CD1c-positive myeloid dendritic cell (primary cell): ENCODE measurements at regions not wholly inside any gene's neighbourhood (a gene's known extent, or its start where the extent isn't known, plus 50 kb on each side); places are given as distances from the start of the nearest gene placed in this dataset.

Experiments
- DNase-seq: peaks from one replicate; pipeline ENCODE4 v3.0.0-alpha.2; 2016; ENCODE audit errors: extremely low spot score

DNA sequence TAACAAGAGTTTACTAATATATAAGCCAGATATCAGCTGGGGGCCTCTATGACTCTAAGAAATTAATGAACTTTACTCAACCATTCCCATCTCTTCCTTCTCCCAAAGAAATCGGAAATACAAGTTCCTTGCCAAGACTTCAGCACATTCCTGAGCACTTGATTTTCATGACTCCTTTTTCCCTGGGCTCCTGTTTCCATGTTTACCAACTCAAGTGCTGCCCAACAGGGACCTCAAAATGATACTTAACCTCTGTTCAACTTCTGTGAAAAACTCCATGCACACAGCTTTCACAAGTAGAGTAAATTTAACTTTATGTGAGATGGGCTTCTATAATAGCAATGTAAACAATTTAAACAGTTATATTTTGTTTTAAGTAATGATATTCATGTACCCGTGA, 315.8 kb upstream of the CDIN1 start:
- no peak for DNase-seq

DNA sequence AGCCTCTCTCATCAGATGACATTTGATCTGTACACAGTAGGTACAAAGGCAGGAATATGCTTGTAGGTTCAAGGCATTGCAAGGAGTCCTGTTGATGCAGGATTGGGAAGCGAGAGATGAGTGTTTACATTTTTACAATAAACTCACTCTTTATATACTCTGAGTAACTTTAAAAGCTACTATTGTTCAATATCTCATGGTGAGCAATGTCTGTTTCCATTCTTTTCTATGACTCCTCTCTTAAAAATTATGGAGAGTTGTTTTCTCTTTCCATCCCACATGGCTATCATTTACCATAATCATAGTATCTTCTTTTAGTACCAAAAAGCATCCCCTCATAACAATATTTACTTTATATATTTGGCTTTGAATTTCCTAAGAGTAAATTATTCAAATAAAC, 314.0 kb upstream of the CDIN1 start:
- no peak for DNase-seq

DNA sequence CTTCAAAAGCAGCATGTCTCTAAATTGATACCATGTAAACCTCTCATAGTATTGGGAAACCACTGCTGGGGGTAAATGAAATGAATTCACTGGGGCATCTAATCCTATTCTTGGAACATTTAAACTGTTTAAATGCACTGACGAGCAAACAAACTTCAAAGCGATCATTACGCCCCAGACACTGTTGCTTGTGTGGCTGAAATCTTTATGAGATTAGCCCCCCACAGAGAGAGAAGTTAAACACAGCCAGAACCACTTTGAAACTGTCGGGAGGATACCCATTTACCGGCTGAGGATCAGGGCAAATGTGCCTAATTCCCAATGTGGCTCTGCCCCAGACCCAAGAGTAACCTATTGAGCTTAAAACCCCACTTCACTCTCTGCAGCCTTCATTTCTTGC, 308.4 kb upstream of the CDIN1 start:
- no peak for DNase-seq

DNA sequence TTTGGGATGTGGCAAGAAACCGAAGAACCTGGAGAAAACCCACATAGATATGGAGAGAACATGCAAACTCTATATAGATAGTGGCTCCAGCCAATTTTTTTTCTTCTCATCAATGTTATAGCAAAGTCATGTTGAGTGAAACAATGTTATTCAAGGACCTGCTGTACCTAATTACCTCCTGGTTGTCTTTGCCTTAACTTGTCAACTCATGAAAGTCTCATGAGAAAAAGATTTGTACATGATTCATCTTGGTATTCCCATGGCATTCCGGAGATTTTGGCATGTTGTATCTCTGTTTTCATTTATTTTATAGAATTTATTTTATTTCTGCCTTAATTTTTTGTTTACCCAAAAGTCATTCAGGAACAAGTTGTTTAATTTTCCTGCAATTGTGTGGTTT, 303.8 kb upstream of the CDIN1 start:
- no peak for DNase-seq

DNA sequence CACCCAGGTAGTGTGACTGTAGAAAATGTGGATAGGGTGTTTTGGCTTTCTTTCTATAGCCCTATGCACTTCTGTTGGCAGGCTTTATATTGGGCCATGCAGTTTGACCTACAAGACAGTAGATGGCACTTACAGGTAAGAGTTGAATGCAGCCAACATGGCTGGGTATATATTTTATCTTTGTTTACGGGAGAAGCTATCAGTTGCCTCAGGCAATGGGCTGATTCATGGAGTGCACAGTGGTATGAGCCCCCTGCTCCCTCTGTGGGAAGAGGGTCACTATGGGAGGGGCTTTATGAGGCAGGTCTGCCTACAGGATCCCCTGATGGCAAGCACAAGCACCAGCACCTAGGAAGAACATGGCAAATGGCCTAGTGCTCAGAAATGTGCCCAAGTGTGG, 301.2 kb upstream of the CDIN1 start:
- no peak for DNase-seq

DNA sequence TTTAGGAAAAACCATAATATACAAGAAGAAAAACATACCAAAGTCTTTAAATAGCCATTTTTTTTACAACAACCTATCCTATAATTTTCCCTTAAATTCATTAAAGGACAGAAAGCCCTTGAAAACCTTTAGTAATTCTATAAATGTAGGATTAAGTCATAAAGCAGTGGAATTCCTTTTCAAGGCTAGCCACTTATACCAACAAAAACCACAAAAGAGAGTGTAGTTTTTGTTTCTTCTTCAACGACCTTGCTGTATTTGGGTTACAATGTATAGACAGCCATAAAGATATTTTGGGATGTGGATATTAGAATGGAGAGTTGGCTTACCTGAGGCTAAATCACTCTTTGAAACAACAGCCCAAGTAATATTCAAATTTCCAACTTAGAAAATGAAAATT, 296.6 kb upstream of the CDIN1 start:
- no peak for DNase-seq

DNA sequence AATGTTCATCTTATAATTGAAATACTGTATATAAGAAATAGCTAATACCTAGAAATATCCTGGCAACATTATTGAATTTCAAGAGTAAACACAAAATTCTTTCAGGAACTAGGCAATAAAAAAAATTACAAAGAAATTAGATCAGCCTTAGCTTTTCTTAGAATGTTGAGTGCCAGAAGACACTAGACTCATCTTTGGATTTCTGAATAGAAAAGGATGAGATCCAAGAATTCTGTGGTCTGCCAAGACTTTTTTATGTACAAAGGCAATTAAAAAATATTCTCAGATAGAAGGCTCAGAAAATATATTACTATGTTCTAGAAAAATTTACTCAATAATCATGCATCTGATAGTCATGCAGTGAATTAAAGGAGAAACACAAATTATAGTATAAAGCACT, 294.5 kb upstream of the CDIN1 start:
- no peak for DNase-seq

DNA sequence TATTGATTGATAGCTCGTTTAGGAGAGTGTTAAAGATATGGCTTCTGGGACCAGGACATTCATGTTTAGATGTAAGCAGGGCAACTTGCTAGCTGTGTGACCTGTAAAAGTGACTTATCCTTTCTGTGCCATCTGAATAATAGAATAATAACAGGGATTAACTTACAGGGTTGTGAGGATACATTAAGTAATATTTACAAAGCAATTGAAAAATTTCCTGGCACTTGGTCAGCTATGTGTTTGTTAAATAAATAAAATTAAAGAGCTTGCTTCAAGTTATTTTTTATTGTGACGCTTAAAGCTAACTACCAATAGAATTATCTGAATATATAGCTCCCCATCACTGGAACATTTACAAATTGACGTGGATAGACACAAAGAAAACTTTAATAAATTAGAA, 287.9 kb upstream of the CDIN1 start:
- no peak for DNase-seq

DNA sequence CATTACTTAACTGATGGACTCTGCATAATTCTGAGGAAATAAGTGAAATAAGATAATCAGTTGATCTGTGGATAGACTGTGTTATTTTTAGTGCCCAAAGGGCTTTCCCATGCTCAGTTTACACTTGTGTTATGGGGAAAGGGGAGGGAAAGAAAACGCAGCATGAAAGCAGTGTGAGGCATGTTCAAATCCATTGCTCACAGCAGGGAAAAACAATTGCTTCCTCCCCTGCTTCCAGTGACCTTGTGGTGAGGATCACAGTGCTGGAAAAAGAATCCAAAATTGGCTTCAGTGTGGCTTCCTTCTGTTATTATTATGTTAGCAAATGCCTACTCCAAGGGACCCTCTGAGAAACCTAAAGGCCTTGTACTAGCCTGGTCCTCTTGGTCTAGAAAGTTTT, 285.1 kb upstream of the CDIN1 start:
- no peak for DNase-seq

DNA sequence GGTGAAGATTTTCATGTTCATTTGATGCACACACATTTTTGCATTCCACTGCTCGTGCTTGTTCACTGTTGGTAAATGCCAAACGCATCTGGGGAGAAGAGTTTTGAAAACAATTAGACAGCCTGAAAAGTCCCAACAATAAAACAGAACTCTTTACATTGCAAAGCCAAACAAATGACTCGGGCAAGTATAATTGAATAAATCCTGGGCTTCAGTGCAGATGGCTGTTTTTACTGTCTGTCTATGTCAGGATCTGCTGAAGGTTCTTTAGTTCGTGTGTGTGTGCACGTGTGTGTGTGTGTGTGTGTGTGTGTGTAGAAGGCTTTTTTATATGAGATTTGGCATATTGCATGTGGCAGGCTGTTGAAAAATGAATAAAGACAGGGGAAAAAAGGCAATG, 277.5 kb upstream of the CDIN1 start:
- DNase-seq, result no peak

DNA sequence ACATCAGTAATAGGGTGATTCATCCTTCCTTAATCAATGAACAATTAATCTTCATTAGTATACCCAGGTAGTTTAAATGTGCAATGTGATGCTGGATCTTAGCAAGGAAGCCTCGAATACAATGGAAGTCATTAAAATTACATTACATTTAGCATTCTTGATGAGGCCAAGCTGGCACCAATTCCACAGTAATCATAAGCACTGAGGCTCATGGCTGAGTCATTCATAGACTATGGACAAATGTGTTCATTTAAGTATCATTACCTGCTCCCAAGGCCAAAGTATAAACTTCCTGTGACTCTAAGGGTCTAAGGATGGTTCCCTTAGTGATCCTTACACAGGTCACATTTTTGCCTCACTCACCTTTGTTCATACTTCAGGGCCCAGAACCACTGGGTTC, 266.4 kb upstream of the CDIN1 start:
- no peak for DNase-seq

DNA sequence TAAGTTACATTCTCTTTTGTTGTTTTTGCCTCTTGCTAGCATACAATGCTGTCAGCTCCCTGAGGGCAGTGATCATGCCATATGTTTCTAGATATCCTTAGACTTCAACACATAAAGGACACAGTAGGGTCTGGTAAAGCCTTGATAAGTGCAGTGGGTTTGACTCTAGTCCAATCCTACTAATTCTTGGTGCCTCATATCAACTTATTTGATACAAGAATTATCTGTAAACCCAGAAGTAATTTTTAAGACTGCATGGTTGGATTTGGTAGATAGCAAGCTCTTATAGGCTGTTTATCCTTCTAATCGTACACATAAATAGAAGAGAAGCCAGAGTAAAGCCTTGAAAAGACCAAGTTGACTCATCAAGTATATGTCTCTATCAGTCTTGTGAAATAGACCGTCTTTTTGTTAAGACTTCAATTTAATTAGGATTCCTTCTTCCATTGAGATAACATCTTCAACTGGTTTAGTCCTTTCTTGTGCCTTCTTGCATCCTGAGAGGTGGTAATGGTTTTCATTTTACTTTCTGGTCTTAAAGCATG, 265.6 kb upstream of the CDIN1 start:
- DNase-seq, result no peak

DNA sequence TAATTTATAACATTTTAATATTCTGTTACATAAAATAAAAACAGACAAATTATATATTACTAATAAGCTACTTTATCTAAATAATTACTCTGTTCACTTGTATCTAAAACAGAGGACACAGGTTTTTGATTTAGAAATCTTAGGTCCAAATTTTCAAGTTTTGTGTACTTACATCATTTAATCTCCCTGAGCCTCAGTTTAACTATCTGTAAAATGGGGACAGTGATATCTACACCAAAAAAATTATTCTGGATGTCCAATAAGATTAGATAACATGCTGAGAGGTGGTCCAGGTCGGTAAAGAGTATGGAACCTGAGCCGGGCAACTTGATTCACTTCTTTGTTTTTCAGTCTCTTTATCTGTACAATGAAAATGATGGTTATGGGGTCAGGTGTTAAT, 263.8 kb upstream of the CDIN1 start:
- DNase-seq, result no peak

DNA sequence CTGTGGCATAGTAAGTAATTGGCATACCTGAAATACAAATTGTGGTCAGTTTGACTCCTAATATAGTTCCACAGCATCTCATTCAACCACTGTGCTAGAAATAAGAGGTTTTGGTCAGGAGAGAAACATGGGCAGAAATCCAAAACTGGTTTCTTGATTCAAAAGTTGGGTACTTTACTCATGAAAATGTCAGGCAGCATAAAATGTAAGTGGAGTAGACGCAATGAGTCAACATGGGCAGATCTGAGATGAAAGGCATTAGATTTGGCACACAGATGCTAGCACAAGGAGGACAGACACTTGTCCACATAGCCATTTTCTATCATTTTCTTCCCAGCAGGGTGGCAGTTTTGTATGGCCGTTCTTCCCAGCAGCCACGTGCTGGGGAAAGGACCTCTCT, 255.8 kb upstream of the CDIN1 start:
- no peak for DNase-seq

DNA sequence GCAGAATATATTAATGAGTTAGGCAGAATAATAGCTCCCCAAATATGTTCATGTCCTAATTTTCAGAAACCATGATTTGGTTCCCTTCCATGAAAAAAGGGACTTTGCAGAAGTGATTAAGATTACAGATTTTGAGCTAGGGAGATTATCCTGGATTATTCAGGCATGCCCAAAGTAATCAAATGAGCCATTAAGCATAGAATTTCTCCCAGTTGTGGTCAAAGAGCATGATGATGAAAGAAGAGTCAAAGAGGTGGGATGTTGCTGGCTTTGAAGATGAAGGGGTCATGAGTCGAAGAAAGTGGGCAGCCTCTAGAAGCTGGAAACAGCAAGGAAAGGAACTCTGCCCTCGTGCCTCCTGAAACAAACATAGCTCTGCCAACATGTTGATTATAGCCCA, 254.2 kb upstream of the CDIN1 start:
- DNase-seq, result no peak

DNA sequence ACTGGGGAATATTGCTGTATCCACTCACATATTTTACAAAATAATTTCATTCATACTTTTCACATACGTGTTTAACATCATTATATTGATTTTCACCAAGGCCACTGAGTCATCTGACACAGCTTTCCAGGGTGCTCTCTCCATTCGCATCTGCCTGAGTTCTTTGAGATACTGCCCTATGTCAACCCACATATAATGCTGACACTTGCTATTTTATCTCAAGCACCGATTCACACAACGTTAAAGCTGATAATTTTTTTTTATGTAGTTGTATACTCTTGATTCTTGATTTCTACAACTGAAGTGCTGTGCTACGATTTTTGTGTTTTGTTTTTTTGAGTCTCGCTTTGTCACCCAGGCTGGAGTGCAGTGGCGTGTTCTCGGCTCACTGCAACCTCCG, 249.8 kb upstream of the CDIN1 start:
- DNase-seq, result no peak

DNA sequence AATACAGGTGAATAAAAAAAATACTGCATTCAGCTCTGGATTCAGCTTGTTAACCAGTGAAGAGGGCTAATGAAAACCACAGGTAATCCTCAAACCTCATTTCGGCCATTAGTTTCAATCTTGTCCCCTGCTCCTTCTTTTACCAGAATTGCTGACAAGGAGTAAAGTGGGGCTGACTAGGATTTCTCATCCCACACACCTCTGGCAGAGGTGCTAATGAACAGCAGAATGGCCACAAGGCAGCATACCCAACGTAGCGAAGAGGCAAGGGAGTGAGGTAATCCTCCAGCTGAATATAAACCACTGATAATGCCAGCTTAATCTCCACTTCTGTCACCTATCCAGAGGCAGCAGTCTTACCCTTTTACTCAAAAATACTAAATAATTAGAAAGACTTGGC, 248.8 kb upstream of the CDIN1 start:
- DNase-seq, result no peak

DNA sequence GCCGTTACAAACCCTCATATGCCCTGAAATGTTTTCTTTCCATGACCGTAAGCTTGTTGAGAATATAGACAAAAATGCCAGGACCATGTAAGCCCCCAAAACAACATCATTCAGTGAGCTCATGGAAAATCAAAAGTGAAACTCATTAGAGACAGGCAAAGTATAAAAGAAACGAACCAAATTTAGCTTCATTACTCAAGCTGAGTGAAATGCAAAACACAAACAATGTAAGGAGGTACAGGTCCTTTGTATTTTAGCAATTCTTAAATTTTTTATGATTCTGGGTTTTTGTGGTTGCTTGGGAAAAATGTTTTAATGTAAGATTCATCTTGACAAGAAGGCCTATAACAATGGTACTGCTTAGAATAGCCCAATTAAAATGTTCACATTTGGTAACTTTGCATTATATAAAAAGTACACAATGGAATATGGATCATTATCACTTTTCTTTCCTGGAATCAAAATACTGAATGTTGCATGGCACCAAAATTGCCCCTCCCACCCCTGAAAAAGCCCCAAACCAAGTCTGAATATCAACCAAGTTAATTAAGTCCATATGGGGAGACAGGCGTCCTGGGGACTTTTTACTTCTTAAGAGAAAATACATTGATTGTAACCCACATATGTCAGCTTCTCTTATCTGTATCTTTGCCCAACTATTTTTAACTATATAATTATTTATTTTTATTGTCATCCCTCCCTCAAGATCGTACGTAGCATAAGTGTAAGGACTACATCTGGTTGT, 247.7 kb upstream of the CDIN1 start:
- DNase-seq, result no peak

DNA sequence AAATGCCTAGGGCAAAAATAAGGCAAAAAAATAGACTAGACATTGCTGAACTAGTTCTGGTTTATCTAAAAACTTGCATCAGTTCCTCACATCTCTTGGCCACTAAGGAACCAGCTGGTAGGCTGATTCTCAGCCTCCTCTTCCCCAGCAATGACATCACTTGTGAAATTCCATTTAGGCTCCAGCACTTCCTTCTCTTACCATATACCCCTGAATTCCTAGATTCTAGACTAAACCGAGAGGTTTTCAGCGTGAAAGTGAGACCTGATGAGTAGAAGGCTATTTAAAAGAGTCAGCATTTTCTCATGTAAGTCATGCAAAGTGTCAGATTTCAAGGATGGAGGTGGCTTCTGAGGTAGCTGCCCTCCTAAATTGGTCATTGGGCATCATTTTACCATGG, 247.1 kb upstream of the CDIN1 start:
- no peak for DNase-seq

DNA sequence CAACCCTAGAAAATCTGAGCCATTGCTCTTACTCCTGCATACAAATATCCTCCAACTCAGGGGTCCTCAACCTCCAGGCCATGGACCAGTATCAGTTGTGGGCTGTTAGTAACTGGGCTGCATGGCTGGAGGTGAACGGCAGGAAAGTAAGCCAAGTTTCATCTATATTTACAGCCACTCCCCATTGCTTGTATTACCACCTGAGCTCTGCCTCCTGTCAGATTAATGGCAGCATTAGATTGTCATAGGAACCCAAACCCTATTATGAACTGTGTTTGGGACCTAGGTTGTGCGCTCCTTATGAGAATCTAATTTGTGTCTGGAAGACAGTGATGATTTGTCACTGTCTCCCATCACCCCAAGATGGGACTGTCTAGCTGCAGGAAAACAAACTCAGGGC, 246.5 kb upstream of the CDIN1 start:
- DNase-seq, result no peak

DNA sequence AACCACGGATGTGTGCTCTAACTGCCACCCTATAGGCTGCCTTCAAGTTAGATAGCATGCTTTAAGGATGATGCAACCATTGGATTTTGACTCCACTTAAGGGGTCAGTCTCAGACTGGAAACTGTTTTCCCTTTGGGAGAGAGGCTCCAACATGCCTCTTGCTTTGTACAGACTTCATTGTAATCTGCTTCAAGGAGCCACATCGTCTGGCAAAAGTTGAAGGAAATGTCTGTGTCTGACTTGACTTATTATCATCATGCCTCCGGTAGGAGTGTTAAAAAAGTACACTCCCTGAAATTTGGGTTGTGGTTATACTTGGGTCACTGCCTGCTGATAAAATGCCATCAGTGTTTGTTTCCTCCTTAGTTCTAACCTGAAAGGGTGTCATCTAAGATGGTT, 245.4 kb upstream of the CDIN1 start:
- no peak for DNase-seq

DNA sequence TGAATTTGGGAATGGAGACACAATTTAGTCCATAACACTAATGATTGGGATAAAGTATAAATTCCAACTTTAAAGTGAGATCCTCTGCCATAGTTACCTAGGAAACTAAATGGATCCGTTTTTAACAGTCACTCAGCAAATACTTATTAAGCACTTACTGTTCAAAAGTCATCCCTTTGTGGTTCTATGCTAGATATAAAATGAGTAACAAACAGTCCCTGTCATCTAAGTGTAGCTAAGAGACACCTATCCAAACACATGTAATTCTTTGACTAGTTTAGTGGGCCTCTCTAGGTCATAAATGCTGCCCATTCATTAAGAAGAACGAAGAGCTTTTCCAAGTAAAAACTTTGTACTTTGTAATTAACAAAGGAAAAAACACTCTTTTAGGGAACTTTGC, 244.2 kb upstream of the CDIN1 start:
- no peak for DNase-seq

DNA sequence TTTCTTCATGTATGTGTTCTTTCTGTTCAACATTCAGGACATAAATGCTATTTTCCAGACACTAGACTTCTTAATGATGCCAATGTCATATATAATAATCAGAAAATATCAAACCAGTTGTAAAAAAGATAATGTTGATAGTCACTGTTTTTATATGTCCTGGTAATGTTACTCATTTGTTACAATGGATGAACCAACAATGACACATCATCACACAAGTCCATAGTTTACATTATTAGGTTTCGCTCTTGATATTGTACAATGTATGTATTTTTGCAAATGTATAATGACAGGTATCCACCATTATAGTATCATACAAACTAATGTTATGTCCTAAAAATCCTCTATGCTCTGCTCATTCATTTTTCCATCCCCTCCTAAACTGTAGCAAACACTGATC, 243.8 kb upstream of the CDIN1 start:
- DNase-seq, result no peak

DNA sequence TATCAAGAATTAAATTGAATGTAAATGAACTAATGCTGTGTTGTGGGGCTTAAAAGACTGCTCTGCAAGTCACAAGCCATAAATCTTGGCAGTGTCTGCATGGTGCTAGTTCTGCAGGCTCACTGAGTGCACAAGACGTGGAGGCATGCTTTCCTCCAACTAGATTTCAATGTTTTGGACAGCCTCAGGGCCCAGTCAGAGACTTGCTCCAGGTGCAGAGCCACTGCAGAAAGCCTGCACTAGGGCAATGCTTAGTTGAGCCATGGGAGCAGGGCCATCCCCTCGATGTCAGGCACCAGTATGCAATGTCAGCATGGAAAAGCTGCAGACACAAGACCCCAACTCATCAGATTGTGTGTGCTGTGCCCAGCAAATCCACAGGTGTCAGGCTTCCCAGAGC, 234.5 kb upstream of the CDIN1 start:
- DNase-seq, result no peak
